Stimulated activated CD8-positive, alpha-beta memory T cell treated with anti-CD3 and anti-CD28 coated beads, Interleukin-15, amount 100 ng/mL, for 48 hours (primary cell): ENCODE measurements at regions not wholly inside any gene's neighbourhood (a gene's known extent, or its start where the extent isn't known, plus 50 kb on each side); places are given as distances from the start of the nearest gene placed in this dataset.
"Not testable (repeated sequence)": the region's sequence is repeated elsewhere in the genome, so short reads cannot be mapped to it uniquely, and the experiment has no call there.

ENCODE experiments used
- DNase-seq, 2 donors: peaks; one replicate each; pipeline ENCODE4 v3.0.0-alpha.2; 2020; ENCODE audit warnings: low read depth in 2 of 2

- DNase-seq, result no peak
These were observed 523.2 kb upstream of the CCDC196 start for GRCh38 chr14:65962952-65963351.

- no peak for DNase-seq
These were observed 521.8 kb upstream of the CCDC196 start for GRCh38 chr14:65964366-65964765.

- DNase-seq, result no peak
These were observed 520.0 kb upstream of the CCDC196 start for GRCh38 chr14:65966188-65966587.

GRCh38 chr14:65972346-65972870 is 513.8 kb upstream of the CCDC196 start:
- no peak for DNase-seq

- DNase-seq, result no peak
These were observed 513.3 kb upstream of the CCDC196 start for GRCh38 chr14:65972891-65973290.

GRCh38 chr14:65975865-65976264 is 510.3 kb upstream of the CCDC196 start:
- no peak for DNase-seq

- DNase-seq, result no peak
These were observed 509.3 kb upstream of the CCDC196 start for GRCh38 chr14:65976761-65977404.

- no peak for DNase-seq
These were observed 504.9 kb upstream of the CCDC196 start for GRCh38 chr14:65981192-65981843.

- DNase-seq, result no peak
These were observed 500.1 kb upstream of the CCDC196 start for GRCh38 chr14:65986041-65986440.

GRCh38 chr14:65989981-65990380 is 496.2 kb upstream of the CCDC196 start:
- DNase-seq, result no peak

GRCh38 chr14:65991104-65991503 is 495.1 kb upstream of the CCDC196 start:
- no peak for DNase-seq

- DNase-seq, result not testable (repeated sequence)
These were observed 494.2 kb upstream of the CCDC196 start for GRCh38 chr14:65991935-65992334.

GRCh38 chr14:65993103-65993502 is 493.1 kb upstream of the CCDC196 start:
- no peak for DNase-seq

- DNase-seq, result no peak
These were observed 492.2 kb upstream of the CCDC196 start for GRCh38 chr14:65993996-65994395.

GRCh38 chr14:65997347-65997746 is 488.8 kb upstream of the CCDC196 start:
- no peak for DNase-seq

- DNase-seq, result no peak
These were observed 486.3 kb upstream of the CCDC196 start for GRCh38 chr14:65999865-66000264.

GRCh38 chr14:66000766-66001165 is 485.4 kb upstream of the CCDC196 start:
- DNase-seq, result no peak

- DNase-seq, result no peak
These were observed 484.8 kb upstream of the CCDC196 start for GRCh38 chr14:66001356-66001755.

- no peak for DNase-seq
These were observed 483.0 kb upstream of the CCDC196 start for GRCh38 chr14:66003082-66003730.

- DNase-seq, result no peak
These were observed 480.2 kb upstream of the CCDC196 start for GRCh38 chr14:66005900-66006434.

- no peak for DNase-seq
These were observed 477.5 kb upstream of the CCDC196 start for GRCh38 chr14:66008631-66009030.

- no peak for DNase-seq
These were observed 477.1 kb upstream of the CCDC196 start for GRCh38 chr14:66009089-66009488.

- DNase-seq, result no peak
These were observed 475.5 kb upstream of the CCDC196 start for GRCh38 chr14:66010695-66011094.
